Stomach smooth muscle (tissue), 2 donors: ENCODE measurements at regions not wholly inside any gene's neighbourhood (a gene's known extent, or its start where the extent isn't known, plus 50 kb on each side); places are given as distances from the start of the nearest gene placed in this dataset.

ENCODE experiments used
- H3K27ac ChIP-seq: one replicate; pipeline ENCODE4 v1.7.0; 2013; ENCODE audit warnings: mild to moderate bottlenecking, low read length, inconsistent platforms
- H3K27me3 ChIP-seq, 2 donors: one replicate each; pipeline ENCODE4 v1.7.0; 2013; ENCODE audit warnings: low read length in 2 of 2; ENCODE audit not compliant: insufficient read depth in 2 of 2, control insufficient read depth in 1 of 2
- H3K36me3 ChIP-seq, 2 donors: one replicate each; pipeline ENCODE4 v1.7.0; 2013; ENCODE audit warnings: low read length in 2 of 2; ENCODE audit not compliant: control insufficient read depth in 2 of 2, insufficient read depth in 2 of 2
- H3K4me1 ChIP-seq: one replicate; pipeline ENCODE4 v1.7.0; 2013; ENCODE audit warnings: low read length; ENCODE audit not compliant: control insufficient read depth, insufficient read depth
- H3K4me3 ChIP-seq, 2 donors: one replicate each; pipeline ENCODE4 v1.7.0; 2013; ENCODE audit warnings: low read length in 2 of 2
- H3K9ac ChIP-seq, 2 donors: one replicate each; pipeline ENCODE4 v1.7.0; 2013; ENCODE audit warnings: low read length in 2 of 2, mild to moderate bottlenecking in 1 of 2
- H3K9me3 ChIP-seq, 2 donors: one replicate each; pipeline ENCODE4 v1.7.0; 2013; ENCODE audit warnings: low read length in 2 of 2; ENCODE audit not compliant: control insufficient read depth in 2 of 2
- donor health status: healthy.
- donor health status: Pancreatic carcinoma.

GRCh38 chr3:805326-805725 is 287.5 kb upstream of the CNTN6 start:
- H3K4me3 ChIP-seq, result no peak overlapping the region
- H3K9me3 ChIP-seq, result peaks cover 0 to 2% of the 10 kb centered on the region in 2 donors
- H3K9ac ChIP-seq, result no peak overlapping the region
- no peaks in the 10 kb centered on the region for H3K4me1 ChIP-seq
- no peaks in the 10 kb centered on the region for H3K27me3 ChIP-seq
- no peaks in the 10 kb centered on the region for H3K36me3 ChIP-seq
- H3K27ac ChIP-seq, result no peak overlapping the region

DNA sequence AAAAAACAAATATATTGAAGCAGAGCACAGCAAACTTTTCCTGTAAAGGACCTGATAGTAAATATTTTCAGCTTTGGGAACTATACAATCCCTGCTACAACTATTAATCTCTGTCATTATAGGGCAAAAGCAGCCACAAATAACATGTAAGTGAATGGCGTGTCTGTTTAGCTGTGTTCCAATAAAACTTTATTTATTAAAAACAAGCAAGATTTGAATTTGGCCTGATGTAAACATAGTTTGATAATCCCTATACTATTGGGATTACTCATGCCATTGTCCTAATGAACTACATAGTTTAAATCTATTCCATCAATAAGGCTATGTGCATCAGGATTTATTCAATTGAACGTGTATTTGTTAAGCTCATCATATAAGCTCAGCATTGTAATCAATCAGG is 286.8 kb upstream of the CNTN6 start:
- Histone ChIP-seq H3K27ac (no peak overlapping the region), H3K4me3 (no peak overlapping the region), H3K9ac (no peak overlapping the region), H3K4me1 (no peaks in the 10 kb centered on the region), H3K27me3 (no peaks in the 10 kb centered on the region), H3K9me3 (peaks cover 0 to 2% of the 10 kb centered on the region in 2 donors), H3K36me3 (no peaks in the 10 kb centered on the region)

- Histone ChIP-seq H3K4me1 (no peaks in the 10 kb centered on the region), H3K9me3 (no peaks in the 10 kb centered on the region), H3K36me3 (no peaks in the 10 kb centered on the region), H3K27me3 (no peaks in the 10 kb centered on the region), H3K27ac (no peak overlapping the region), H3K4me3 (no peak overlapping the region), H3K9ac (no peak overlapping the region)
Observed at GRCh38 chr3:816605-817004, 276.2 kb upstream of the CNTN6 start.

- H3K9ac ChIP-seq, result no peak overlapping the region
- no peaks in the 10 kb centered on the region for H3K4me1 ChIP-seq
- no peaks in the 10 kb centered on the region for H3K36me3 ChIP-seq
- H3K27me3 ChIP-seq, result no peaks in the 10 kb centered on the region
- no peak overlapping the region for H3K27ac ChIP-seq
- no peak overlapping the region for H3K4me3 ChIP-seq
- no peaks in the 10 kb centered on the region for H3K9me3 ChIP-seq
Observed at GRCh38 chr3:834679-835078, 258.1 kb upstream of the CNTN6 start.

DNA sequence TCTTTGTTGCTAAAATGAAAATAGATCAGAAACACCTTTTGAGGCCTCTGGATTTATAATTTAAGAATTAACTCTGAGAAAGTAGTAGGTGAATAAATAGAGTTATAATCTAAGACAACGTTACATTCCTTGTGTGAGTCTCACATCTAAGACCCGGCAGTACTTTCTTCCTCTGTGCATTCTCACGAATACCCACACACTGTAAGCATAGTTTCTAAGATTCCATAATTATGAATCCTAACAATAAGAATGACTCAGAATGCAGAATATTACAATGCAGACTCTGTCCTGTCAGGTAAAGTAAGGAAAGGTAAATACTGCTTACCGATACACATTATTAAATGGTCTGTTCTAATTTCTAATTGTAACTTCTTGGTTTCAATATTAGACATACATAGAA is 257.7 kb upstream of the CNTN6 start:
- no peak overlapping the region for H3K27ac ChIP-seq
- no peaks in the 10 kb centered on the region for H3K9me3 ChIP-seq
- H3K4me3 ChIP-seq, result no peak overlapping the region
- no peak overlapping the region for H3K9ac ChIP-seq
- H3K4me1 ChIP-seq, result no peaks in the 10 kb centered on the region
- H3K36me3 ChIP-seq, result no peaks in the 10 kb centered on the region
- no peaks in the 10 kb centered on the region for H3K27me3 ChIP-seq

DNA sequence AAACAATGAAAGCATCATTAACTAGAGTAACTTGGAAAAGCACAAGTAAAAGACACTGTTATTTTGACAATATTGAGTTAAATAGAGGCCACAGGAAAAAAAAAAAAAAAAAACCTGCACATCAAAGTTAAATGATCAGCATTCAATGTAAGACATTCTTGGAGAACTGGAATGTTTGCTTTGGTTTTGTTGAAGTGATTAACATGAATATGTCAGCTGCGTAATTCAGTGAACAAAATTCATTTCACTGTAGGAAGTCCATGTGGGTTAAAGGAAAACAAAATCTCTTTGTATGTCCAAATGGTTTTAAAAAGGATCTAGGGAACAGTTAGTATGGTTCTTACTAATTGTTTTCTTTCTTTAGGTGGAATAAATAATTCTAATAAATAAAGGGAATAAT is 252.8 kb upstream of the CNTN6 start:
- Histone ChIP-seq H3K9ac (no peak overlapping the region), H3K4me1 (no peaks in the 10 kb centered on the region), H3K4me3 (no peak overlapping the region), H3K27me3 (no peaks in the 10 kb centered on the region), H3K36me3 (no peaks in the 10 kb centered on the region), H3K9me3 (no peaks in the 10 kb centered on the region), H3K27ac (no peak overlapping the region)

DNA sequence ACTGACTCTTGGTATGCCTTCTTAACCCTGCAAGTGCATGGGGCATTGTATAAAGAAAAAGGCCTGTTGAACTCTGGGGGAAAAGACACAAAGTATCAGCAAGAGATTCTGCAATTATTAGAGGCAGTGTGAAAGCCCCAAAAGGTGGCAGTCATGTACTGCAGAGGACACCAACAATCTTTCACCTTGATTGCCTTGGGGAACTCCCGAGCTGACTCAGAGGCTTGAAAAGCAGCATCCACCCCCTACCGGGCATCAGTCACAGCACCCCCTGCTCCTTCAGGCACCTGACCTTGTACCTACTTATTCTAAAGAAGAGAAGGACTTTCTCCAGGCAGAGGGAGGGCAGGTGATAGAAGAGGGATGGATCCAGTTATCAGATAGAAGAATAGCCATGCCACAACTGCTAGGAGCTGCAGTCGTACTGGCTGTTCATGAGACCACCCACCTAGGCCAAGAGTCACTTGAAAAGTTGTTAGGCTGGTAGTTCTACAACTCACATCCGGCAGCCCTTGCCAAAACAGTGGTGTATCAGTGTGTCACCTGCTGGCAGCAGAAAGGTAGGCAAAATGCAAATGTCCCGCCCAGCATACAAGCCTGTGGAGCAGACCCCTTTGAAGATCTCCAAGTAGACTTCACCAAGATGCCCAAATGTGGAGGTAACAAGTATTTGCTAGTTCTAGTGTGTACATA is 241.6 kb upstream of the CNTN6 start:
- Histone ChIP-seq H3K4me1 (no peaks in the 10 kb centered on the region), H3K27me3 (no peaks in the 10 kb centered on the region), H3K4me3 (no peak overlapping the region), H3K9me3 (no peaks in the 10 kb centered on the region), H3K36me3 (no peaks in the 10 kb centered on the region), H3K27ac (no peak overlapping the region), H3K9ac (no peak overlapping the region)

DNA sequence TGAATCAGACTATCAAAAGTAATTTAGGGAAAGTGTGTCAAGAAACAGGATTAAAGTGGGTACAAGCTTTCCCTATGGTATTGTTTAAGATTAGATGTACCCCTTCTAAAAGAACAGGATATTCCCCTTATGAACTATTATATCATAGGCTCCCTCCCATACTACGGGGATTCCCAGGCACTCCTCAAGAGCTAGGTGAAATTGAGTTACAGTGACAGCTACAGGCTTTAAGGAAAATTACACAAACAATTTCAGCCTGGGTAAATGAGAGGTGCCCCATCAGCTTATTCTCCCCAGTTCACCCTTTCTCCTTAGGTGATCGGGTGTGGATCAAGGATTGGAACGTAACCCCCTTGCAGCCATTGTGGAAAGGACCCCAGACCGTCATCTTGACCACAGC is 240.8 kb upstream of the CNTN6 start:
- H3K27ac ChIP-seq, result no peak overlapping the region
- H3K4me3 ChIP-seq, result no peak overlapping the region
- no peaks in the 10 kb centered on the region for H3K27me3 ChIP-seq
- no peak overlapping the region for H3K9ac ChIP-seq
- H3K36me3 ChIP-seq, result no peaks in the 10 kb centered on the region
- no peaks in the 10 kb centered on the region for H3K9me3 ChIP-seq
- no peaks in the 10 kb centered on the region for H3K4me1 ChIP-seq

DNA sequence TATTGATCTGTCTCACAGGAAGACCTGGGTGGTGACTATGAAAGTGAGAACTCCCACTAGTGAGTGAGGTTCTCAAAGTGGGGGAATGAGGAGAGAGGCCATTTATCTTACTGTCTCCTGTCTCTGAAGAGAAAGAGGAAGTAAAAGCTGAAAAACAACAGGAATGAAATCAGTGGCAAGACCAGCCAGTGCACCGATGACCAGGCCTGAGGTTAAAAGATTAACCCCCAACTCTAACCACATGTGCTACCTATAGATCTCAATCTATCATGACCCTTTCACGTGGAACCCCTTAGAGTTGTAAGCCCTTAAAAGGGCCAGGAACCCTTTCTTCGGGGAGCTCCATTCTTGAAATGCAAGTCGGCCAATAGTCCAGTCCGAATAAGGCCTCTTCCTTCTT is 239.3 kb upstream of the CNTN6 start:
- Histone ChIP-seq H3K4me1 (no peaks in the 10 kb centered on the region), H3K27ac (no peak overlapping the region), H3K27me3 (no peaks in the 10 kb centered on the region), H3K36me3 (no peaks in the 10 kb centered on the region), H3K9me3 (no peaks in the 10 kb centered on the region), H3K9ac (no peak overlapping the region), H3K4me3 (no peak overlapping the region)

- Histone ChIP-seq H3K27ac (no peak overlapping the region), H3K27me3 (no peaks in the 10 kb centered on the region), H3K9me3 (peaks cover 2 to 4% of the 10 kb centered on the region in 2 donors), H3K9ac (no peak overlapping the region), H3K4me3 (no peak overlapping the region), H3K4me1 (no peaks in the 10 kb centered on the region), H3K36me3 (no peaks in the 10 kb centered on the region)
Observed at GRCh38 chr3:859135-859534, 233.7 kb upstream of the CNTN6 start.

- Histone ChIP-seq H3K36me3 (no peaks in the 10 kb centered on the region), H3K9ac (no peak overlapping the region), H3K27ac (no peak overlapping the region), H3K4me3 (no peak overlapping the region), H3K27me3 (no peaks in the 10 kb centered on the region), H3K4me1 (no peaks in the 10 kb centered on the region), H3K9me3 (peaks cover 2 to 4% of the 10 kb centered on the region in 2 donors)
Observed at GRCh38 chr3:861721-862120, 231.1 kb upstream of the CNTN6 start.
